GM23338 (cell line): ENCODE measurements at regions not wholly inside any gene's neighbourhood (a gene's known extent, or its start where the extent isn't known, plus 50 kb on each side); places are given as distances from the start of the nearest gene placed in this dataset.

Source experiments
- CTCF ChIP-seq, 2 experiments: fragments of 200-600 bp in 1 of 2; sonication (generic) in 1 of 2; conservative IDR thresholded peaks; 2 replicates each; pipeline versions ENCODE4 v1.5.1 to v1.6.1; 2016 to 2017; ENCODE audit warnings: antibody characterized with exemption in 2 of 2, low read depth in 2 of 2, mild to moderate bottlenecking in 2 of 2, moderate library complexity in 1 of 2
- EZH2 ChIP-seq: fragments of 200-600 bp; sonication (generic); IDR thresholded peaks from one replicate; pipeline ENCODE4 v1.8.0; 2017; ENCODE audit warnings: antibody characterized with exemption, mild to moderate bottlenecking, low read depth; ENCODE audit not compliant: unreplicated experiment
- EZH2phosphoT487 ChIP-seq: fragments of 200-600 bp; sonication (generic); IDR thresholded peaks from one replicate; pipeline ENCODE4 v1.8.1; 2018; ENCODE audit warnings: antibody characterized with exemption; ENCODE audit not compliant: unreplicated experiment
- POLR2AphosphoS5 ChIP-seq: IDR thresholded peaks from 2 replicates; pipeline ENCODE4 v1.6.1; 2016; ENCODE audit warnings: antibody characterized with exemption, low read depth
- REST ChIP-seq: IDR thresholded peaks from one replicate; pipeline ENCODE4 v1.6.1; 2018; ENCODE audit warnings: antibody characterized with exemption; ENCODE audit not compliant: unreplicated experiment

GRCh38 chr7:106593028-106593417, 67.9 kb downstream of the CCDC71L start:
- TF ChIP-seq CTCF (conservative IDR thresholded peaks at IDR 0.05; ENCODE audit: low read depth in 2 of 2) (no peak), EZH2 (no peak), REST (no peak), EZH2phosphoT487 (no peak), POLR2AphosphoS5 (no peak)
